HG03095 (cell line): ENCODE measurements at regions not wholly inside any gene's neighbourhood (a gene's known extent, or its start where the extent isn't known, plus 50 kb on each side); places are given as distances from the start of the nearest gene placed in this dataset.
"Not testable (repeated sequence)": the region's sequence is repeated elsewhere in the genome, so short reads cannot be mapped to it uniquely, and the experiment has no call there.

ENCODE experiments used
- ATAC-seq: cut with Tn5 transposase; IDR thresholded peaks from one replicate; pipeline ENCODE4 v1.9.1; 2021; ENCODE audit warnings: moderate library complexity; ENCODE audit not compliant: unreplicated experiment

- ATAC-seq = no peak
These were observed 694.0 kb downstream of the DIPK2A start for GRCh38 chr3:144665567-144666053.

GRCh38 chr3:144670571-144670970 lies 698.9 kb downstream of the DIPK2A start:
- ATAC-seq = no peak

- no peak for ATAC-seq
These were observed 705.5 kb downstream of the DIPK2A start for GRCh38 chr3:144677103-144677502.

GRCh38 chr3:144683065-144683464 lies 711.4 kb downstream of the DIPK2A start:
- no peak for ATAC-seq

GRCh38 chr3:144687862-144688261 lies 716.2 kb downstream of the DIPK2A start:
- no peak for ATAC-seq

GRCh38 chr3:144692488-144692887 lies 720.9 kb downstream of the DIPK2A start:
- ATAC-seq = no peak

GRCh38 chr3:144708437-144708836 lies 736.8 kb downstream of the DIPK2A start:
- ATAC-seq = no peak

GRCh38 chr3:144737281-144737680 lies 765.7 kb downstream of the DIPK2A start:
- no peak for ATAC-seq

GRCh38 chr3:144743225-144743668 lies 771.6 kb downstream of the DIPK2A start:
- no peak for ATAC-seq

- no peak for ATAC-seq
These were observed 772.9 kb downstream of the DIPK2A start for GRCh38 chr3:144744473-144744872.

GRCh38 chr3:144746631-144747030 lies 775.0 kb downstream of the DIPK2A start:
- no peak for ATAC-seq

GRCh38 chr3:144749536-144750253 lies 778.1 kb downstream of the DIPK2A start:
- not testable (repeated sequence) for ATAC-seq

GRCh38 chr3:144754076-144754783 lies 782.6 kb downstream of the DIPK2A start:
- ATAC-seq = no peak

GRCh38 chr3:144756704-144757440 lies 785.2 kb downstream of the DIPK2A start:
- ATAC-seq = no peak

GRCh38 chr3:144760831-144761230 lies 789.2 kb downstream of the DIPK2A start:
- no peak for ATAC-seq

GRCh38 chr3:144762091-144762490 lies 790.5 kb downstream of the DIPK2A start:
- no peak for ATAC-seq

GRCh38 chr3:144763878-144764454 lies 792.3 kb downstream of the DIPK2A start:
- peak; percentile 79 for ATAC-seq

GRCh38 chr3:144770281-144770680 lies 798.7 kb downstream of the DIPK2A start:
- no peak for ATAC-seq

- no peak for ATAC-seq
These were observed 799.3 kb downstream of the DIPK2A start for GRCh38 chr3:144770915-144771351.

- no peak for ATAC-seq
These were observed 799.8 kb downstream of the DIPK2A start for GRCh38 chr3:144771381-144771870.

GRCh38 chr3:144772372-144772771 lies 800.7 kb downstream of the DIPK2A start:
- ATAC-seq = no peak
